BJ (cell line): ENCODE measurements at regions not wholly inside any gene's neighbourhood (a gene's known extent, or its start where the extent isn't known, plus 50 kb on each side); places are given as distances from the start of the nearest gene placed in this dataset.
"Not testable (repeated sequence)": the region's sequence is repeated elsewhere in the genome, so short reads cannot be mapped to it uniquely, and the experiment has no call there.

Experiments
- CTCF ChIA-PET: fragments of 350-600 bp; formaldehyde crosslinking; extraction: SDS; loops from one replicate; lab custom pipeline; 2021; ENCODE audit warnings: antibody characterized with exemption, inconsistent platforms; lab: Yijun Ruan, JAX
- POLR2A ChIA-PET: fragments of 300-600 bp; sonication (Branson Sonifier 250); formaldehyde crosslinking; extraction: SDS; loops from one replicate; lab custom pipeline; 2021; ENCODE audit warnings: antibody characterized with exemption; lab: Charles Lee
- DNase-seq: peaks from one replicate; pipeline ENCODE4 v3.0.0-alpha.2; 2011; ENCODE audit warnings: low read depth
- H3K27me3 ChIP-seq: 2 replicates; pipeline ENCODE4 v1.6.0; 2011; ENCODE audit warnings: low read length; ENCODE audit not compliant: control insufficient read depth, insufficient read depth
- H3K36me3 ChIP-seq: 2 replicates; pipeline ENCODE4 v1.5.1; 2011; ENCODE audit warnings: low read length; ENCODE audit not compliant: control insufficient read depth, insufficient read depth
- H3K4me3 ChIP-seq: 2 replicates; pipeline ENCODE4 v1.5.1; 2011; ENCODE audit warnings: low read depth, mild to moderate bottlenecking, control low read depth, low read length
- TF ChIP-seq, protein P1 (sequence below): IDR thresholded peaks from 2 replicates; pipeline ENCODE4 v1.5.1; 2011; ENCODE audit warnings: low read depth, mild to moderate bottlenecking, control low read depth, inconsistent platforms, low read length, moderate library complexity; ENCODE audit not compliant: insufficient read depth

GRCh38 chr1:147053269-147053668 is 115.1 kb downstream of the NBPF12 start:
- no peak for DNase-seq
- CTCF ChIA-PET = no interaction called here
- no peak overlapping the region for H3K4me3 ChIP-seq
- POLR2A ChIA-PET = no interaction called here
- TF ChIP-seq, protein P1, sequence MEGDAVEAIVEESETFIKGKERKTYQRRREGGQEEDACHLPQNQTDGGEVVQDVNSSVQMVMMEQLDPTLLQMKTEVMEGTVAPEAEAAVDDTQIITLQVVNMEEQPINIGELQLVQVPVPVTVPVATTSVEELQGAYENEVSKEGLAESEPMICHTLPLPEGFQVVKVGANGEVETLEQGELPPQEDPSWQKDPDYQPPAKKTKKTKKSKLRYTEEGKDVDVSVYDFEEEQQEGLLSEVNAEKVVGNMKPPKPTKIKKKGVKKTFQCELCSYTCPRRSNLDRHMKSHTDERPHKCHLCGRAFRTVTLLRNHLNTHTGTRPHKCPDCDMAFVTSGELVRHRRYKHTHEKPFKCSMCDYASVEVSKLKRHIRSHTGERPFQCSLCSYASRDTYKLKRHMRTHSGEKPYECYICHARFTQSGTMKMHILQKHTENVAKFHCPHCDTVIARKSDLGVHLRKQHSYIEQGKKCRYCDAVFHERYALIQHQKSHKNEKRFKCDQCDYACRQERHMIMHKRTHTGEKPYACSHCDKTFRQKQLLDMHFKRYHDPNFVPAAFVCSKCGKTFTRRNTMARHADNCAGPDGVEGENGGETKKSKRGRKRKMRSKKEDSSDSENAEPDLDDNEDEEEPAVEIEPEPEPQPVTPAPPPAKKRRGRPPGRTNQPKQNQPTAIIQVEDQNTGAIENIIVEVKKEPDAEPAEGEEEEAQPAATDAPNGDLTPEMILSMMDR = no peak
- H3K36me3 ChIP-seq = no peaks in the 10 kb centered on the region
- no peaks in the 10 kb centered on the region for H3K27me3 ChIP-seq

- H3K4me3 ChIP-seq = no peak overlapping the region
- CTCF ChIA-PET = no interaction called here
- POLR2A ChIA-PET = no interaction called here
- DNase-seq = no peak
- H3K27me3 ChIP-seq = no peaks in the 10 kb centered on the region
- TF ChIP-seq, protein P1 = no peak
- no peaks in the 10 kb centered on the region for H3K36me3 ChIP-seq
These were observed 114.6 kb downstream of the NBPF12 start for GRCh38 chr1:147052677-147053076.

DNA sequence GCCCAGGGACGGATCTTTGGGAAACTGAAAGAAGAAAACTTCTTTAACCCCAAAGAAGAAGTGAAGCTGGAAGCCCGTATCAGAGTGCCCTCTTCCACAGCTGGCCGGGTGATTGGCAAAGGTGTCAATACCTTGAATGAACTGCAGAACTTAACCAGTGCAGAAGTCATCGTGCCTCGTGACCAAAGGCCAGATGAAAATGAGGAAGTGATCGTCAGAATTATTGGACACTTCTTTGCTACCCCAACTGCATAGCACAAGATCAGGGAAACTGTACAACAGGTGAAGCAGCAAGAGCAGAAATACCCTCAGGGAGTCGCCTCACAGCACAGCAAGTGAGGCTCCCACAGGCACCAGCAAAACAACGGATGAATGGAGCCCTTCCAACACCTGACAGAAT is 114.0 kb downstream of the NBPF12 start:
- DNase-seq = no peak
- ChIA-PET POLR2A (no interaction called here), CTCF (interaction anchor here (1.0 kb wide), 1 partner anchor 121 kb away, joined by 3 read pairs; no protein-coding TSS in a partner anchor)
- Histone ChIP-seq H3K4me3 (no peak overlapping the region), H3K36me3 (no peaks in the 10 kb centered on the region), H3K27me3 (no peaks in the 10 kb centered on the region)
- TF ChIP-seq, protein P1 = no peak

GRCh38 chr1:147051136-147051535 is 113.0 kb downstream of the NBPF12 start:
- ChIA-PET POLR2A (no interaction called here), CTCF (interaction anchor here (1.0 kb wide), 1 partner anchor 122 kb away, joined by 3 read pairs; no protein-coding TSS in a partner anchor)
- no peak overlapping the region for H3K4me3 ChIP-seq
- no peaks in the 10 kb centered on the region for H3K36me3 ChIP-seq
- no peak for DNase-seq
- TF ChIP-seq, protein P1 = no peak
- H3K27me3 ChIP-seq = no peaks in the 10 kb centered on the region

GRCh38 chr1:147050654-147051053 is 112.5 kb downstream of the NBPF12 start:
- no peaks in the 10 kb centered on the region for H3K27me3 ChIP-seq
- no peak for DNase-seq
- no peak overlapping the region for H3K4me3 ChIP-seq
- TF ChIP-seq, protein P1 = no peak
- H3K36me3 ChIP-seq = no peaks in the 10 kb centered on the region
- POLR2A ChIA-PET = no interaction called here
- CTCF ChIA-PET = no interaction called here

- H3K27me3 ChIP-seq, POLR2A ChIA-PET, H3K4me3 ChIP-seq, DNase-seq, CTCF ChIA-PET, H3K36me3 ChIP-seq: not testable (repeated sequence)
These were observed 108.8 kb downstream of the NBPF12 start for GRCh38 chr1:147046863-147047394.
